Midbrain (tissue), 1 donor: ENCODE measurements at regions not wholly inside any gene's neighbourhood (a gene's known extent, or its start where the extent isn't known, plus 50 kb on each side); places are given as distances from the start of the nearest gene placed in this dataset.

ENCODE experiments used
- DNase-seq: peaks from one replicate; lab custom pipeline; 2025; lab: John Stamatoyannopoulos, UW

DNA sequence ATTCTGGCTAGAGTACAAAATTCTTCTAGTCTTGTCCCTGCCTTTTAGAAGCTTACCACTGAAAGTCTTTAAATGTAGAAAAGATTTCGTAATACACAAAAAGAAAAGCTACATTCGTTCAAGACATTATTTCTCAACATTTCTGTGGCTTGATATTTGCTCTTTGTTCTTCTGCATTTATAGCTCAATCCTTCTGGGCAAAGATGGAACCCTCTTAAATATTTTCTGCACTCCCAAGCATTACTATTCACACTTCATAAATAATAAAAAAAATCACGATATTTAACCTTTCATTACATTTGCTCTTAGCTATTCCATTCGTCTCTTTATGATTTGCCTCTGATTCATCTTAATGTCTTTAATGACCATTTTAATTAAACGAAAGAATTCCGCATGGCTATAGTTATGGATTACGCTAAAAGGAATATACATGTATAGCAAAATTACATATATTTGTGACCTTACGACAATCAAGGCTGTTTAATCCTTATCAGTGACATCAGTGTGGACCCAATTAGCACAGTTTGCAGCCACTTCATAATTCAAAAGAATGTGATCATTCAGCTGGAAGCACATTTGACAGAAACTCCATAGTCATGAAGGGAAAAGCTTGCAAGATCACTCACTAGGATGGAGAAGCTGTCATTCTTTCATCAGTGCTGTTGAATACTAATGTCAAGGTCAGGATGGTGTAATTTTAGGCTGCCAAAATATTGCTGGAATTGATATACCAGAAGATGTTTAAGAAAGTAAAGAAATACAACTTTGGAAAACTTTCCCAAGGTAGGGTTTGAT lies 1075.0 kb upstream of the TENM3 start:
- DNase-seq = no peak

DNA sequence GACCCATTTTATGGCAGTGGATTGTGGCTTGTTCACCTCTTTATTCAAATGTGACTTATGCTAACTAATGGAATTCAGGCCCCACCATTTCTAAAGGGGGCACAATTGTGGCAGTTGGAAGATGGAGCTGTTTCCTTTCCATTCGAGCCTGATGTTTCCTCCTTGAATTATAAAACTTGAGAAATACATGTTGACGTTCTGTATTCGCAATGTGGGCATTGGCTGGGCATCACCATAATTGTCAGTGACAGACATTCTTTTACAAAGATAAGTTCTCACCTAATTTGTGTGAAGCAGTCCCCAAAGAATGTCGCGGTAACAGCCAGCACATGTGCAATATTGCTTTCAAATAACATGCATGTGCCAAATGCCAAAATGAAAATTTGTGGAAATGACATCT lies 1070.2 kb upstream of the TENM3 start:
- no peak for DNase-seq

DNA sequence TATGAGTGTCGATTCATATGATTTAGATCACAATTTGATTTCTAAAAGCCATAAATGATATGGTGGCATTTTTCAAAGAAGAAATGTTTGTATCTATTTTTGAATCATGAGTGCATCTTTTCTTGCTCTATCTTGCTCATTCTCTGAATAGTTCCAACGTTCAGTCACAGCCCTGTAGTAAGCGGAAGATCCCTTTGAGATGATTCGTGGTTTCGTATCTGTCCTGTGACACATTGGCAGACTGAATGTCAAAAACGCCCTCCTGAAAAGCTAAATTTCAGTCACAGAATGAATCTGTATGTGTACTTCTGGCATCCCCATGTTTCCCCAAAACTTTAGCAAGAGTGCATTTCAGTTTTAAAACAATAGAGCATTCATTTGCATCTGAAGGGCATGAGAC lies 1066.9 kb upstream of the TENM3 start:
- no peak for DNase-seq

DNA sequence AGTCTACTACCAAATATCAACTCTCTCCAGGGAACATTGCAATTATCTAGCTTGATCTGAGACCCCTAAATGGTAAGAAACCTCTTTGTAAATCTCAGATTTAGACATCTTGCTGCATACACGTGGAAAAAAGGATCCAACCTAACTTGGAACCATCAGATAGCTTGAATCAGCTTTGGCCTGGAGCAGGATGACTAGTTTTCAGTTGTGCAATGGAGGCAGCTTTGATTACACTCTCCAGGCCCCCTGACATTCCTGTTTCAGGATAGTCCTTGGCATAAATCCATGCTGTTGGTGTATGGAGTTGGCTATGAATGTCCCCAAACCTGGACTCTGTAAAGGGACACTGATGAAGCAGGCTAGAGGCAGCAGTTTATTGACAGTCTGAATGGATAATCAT lies 1061.9 kb upstream of the TENM3 start:
- no peak for DNase-seq

DNA sequence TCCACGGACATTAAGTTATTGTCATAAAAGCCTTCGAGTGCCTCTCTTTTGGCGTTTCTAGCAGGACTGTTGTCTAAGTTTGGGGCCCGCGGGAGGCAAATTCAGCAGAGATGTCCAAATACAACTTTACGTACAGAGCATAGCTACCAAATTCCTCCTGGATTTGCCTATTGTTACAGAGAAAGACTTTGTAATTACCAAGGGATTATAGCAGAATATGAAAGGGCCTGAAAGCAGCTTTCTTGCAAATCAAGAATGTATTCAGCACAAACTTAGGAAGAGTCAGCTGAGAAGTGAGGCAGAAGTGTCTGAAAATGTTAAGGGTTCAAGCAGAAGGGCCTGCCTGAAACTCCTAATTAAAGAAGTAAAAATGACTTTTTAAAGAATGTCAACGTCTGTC lies 1053.5 kb upstream of the TENM3 start:
- no peak for DNase-seq

DNA sequence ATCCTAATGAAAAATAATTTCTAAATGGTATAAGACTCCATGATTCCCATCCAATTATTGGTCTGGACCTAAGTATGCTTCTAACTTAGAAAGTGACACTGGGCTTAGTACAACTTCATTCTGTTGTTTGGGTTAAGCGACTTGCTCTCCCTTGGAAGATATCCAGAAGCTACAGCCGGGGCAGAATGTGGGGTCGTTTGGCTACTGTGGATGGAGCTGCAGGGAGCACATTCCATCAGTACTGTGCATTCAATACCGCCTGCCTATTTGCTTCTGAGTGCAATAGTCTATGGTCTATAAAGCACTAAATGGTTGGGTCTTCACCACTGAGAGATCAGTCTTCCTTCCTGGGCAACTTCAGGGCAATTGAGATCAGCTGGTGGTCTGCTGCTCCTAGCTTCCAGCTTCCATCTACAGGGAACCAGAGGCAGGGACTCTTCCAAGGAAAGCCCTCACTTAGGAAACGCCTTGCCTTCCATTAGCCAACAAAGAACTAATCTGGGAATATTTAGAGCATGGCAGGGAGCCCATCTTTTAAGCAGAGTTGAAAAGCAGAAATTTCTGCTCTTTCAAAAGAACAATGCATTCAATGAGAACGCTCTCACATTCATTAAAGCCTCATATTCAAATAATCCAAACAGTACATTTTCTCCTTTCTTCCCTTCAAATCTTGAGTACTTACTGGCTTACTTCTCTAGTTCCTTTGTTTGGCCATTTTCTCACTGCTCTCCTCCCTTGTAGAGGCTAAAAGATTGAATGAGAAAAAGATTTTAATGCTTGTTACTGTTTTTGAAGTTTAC lies 1049.9 kb upstream of the TENM3 start:
- no peak for DNase-seq

DNA sequence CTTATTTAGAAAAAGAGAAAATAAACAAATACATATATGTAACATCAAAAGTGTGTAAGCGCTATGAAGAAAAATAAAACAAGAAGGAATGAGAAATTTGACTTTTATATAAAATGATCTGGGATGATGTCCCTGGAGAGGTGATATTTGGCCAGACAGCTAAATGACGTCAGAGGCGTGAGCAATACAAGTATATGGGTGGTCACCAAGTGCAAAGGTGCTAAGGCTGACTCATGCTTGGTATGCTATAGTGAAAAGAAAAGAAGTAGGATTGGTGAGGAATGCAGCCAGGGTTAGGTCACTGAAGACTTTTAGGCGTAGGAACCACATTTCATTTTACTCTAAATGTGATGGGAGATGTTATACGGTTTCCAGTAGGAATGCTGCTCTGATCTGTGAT lies 1049.1 kb upstream of the TENM3 start:
- DNase-seq = no peak

DNA sequence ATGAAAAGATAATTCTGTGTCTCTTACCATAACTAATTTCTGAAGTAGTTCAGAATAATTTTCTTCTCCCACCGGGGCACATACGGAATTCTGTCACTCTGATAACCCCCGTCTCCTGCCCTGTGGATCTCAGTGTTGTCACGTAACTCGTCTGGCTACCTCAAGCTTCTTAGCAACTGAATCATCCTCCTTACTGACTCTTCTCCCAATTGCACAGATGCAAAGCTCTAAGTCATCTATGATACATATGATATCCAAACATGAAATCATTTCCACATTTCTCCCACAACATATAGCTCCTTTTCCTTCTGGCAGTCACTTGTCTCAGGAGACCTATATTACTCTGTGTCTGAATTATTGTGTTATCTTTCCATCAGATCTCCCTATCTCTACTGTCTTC lies 1043.1 kb upstream of the TENM3 start:
- no peak for DNase-seq

DNA sequence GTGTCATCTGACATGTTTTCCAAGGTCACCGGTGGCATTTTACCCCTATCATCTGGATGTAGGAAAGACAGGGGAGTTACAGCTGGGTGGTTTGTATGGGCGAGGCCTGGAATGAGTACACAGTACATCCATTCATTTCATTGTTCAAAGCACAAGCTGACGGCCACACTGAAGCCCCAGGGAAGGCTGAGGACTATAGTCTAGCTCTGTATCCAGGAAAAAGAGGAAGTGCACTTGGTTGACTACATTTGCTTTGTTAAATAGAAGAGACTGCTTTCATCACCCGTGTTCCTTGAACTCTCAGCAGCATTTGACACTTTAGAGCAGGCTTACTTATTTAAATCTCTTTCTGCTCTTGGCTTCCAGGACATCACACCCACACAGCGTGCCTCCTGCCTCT lies 1041.0 kb upstream of the TENM3 start:
- no peak for DNase-seq

DNA sequence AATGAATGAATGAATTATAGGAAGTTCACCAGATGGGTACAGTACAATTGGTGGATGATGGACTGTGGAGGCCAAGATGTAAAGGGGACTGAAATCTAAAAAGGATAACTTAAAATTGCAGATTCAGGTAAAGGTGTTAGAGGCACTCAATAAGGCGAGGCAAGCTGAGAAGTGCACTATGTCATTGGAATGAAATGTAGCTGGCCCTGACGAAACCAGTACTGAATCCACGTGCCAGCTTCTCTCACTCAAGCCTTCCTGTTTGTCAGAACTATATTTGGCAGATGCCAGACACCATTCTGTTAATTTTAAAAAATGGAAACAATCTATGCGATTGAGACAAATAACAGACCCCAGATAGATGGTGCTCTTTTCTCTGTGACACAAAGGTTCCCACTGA lies 1039.1 kb upstream of the TENM3 start:
- no peak for DNase-seq

DNA sequence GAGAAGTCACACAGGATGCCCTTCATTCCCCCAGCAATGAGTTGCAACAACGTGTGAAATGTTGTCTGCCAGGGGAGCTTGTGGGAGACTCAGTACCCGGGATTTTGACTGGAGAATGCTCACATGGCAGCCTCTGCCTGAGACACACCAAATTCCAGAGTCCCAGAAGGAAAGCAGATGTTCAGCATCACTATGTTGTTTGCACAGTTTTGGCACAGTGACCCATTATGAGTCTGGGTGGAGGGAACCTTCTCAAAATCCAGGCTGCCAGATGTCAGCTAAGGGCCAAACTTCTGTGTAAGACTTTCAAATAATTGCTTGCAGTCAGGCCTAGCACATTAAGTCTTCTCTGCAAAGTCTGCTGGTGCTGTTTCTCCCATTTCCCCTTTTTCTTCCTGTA lies 1029.7 kb upstream of the TENM3 start:
- no peak for DNase-seq

DNA sequence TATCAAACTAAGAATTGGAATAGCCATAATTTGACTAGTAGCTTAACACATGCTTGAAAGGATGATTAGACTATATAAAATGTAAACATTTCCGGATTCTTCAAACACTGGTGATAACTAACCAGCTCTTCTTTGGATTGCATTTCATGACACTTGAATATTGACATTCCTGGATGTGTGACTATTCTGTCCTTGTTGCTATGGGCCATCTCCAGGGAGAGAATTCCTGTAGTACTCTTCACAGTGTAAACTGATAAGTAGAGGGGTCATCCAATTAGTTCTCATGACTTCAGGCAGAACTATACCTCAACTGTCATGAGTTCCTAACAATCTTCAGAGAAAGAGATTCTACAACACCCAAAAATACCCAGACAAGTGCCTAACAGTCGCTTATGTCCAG lies 1026.7 kb upstream of the TENM3 start:
- no peak for DNase-seq

DNA sequence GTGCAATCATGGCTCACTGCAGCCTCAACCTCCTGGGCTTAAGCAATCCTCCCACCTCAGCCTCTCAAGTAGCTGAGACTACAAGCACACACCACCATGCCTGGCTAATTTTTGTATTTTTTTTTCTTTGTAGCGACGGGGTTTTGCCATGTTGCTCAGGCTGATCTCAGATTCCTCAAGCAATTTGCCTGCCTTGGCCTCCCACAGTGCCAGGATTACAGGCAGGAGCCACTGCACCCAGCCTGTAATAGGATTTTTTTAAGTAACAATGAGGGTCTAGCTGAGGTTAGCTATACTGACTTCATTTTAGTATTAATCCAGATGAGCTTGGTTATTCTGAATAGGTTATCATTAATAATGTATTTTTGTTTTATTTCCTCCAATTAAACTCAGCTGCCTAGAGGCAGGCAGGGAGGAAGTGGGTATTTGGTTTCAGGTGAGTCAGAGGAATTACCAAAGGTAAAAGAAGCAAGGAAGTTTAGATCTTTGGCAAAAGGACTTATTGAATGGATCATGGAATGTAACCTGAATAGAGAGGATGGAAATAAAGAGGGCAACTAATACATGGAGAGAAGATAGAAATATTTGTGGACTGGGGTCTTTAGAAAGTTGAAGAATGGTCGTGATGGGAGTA lies 1023.3 kb upstream of the TENM3 start:
- no peak for DNase-seq

DNA sequence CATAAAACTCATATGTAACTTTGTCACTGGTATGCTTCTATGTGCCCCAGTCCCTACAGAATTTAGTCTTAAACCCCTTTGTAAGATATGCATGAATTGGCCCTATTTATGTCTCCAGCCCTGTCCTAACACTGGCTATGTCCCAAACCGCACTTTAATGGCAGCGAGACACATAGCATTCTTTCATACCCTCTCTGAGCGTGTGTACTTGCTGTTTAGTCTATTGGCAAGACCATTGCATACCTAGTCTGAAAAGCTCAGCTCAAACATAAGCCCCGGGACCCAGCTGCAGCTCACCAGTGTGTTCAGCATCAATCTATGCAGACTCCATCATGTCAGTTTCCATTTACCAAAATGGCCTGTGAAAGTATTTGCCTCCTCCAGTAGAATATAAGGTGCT lies 1018.4 kb upstream of the TENM3 start:
- no peak for DNase-seq

DNA sequence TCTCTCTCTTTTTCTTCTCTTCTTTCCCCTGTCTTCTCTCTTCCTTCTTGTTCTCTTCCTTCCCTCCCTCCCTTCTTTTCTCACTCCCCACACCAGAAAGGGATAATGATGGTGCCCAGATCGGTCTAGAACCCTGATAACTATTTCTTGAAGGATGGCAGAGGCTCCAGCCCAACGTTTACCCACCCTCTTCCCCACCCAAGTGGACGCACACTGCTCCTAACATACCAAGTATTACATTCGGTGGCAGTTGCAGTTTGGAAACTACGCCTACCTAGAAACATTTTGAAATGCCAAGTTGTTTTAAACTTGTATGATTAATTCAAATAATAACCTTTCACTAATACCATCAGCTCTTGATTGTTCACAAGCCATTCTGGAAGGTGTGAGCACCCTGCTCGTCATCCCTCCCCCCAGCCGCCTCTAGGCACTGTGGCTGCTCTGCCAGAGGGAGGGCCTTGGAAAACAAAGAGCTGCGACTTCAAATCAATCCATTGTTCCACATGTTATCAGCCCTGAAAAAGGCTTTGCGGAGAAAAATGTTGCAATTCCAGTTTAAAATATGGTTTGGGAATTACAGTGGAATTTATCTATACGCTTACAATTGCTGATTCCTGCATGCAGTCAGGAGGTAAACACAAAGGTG lies 1017.5 kb upstream of the TENM3 start:
- DNase-seq = no peak

DNA sequence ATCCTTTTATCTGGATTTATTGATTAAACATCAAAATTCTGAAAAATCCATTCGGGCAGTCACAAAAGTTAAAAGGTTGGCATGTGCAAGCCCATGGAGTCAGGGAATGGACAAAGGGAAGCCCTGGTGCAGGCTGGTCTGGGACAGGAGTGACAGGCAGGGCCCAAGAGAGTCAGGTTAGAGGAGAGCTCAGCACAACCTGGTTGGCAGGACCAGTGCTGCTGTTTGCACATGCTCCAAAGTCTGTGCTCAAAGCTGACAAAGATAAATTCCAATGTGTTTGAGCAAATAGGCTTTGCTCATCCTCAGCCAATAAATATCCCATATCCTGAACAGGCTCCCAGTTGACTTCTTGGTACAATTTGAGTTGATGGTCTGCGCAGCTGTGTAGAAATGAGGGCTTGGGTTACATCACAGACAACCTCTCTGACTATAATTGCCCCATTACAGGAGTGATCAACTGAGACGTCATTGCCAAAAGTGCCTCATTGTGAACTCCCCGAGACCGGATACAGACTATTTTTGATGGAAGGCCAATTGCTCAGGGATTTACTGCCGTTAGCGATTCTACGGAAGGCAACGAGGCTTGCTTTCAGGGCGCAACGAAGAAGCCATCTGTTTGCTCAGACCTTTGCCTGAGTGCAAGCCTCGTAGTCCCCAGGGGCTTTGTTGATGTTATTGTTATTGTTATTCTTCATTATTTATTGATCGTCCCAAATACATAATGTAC lies 1008.1 kb upstream of the TENM3 start:
- no peak for DNase-seq

DNA sequence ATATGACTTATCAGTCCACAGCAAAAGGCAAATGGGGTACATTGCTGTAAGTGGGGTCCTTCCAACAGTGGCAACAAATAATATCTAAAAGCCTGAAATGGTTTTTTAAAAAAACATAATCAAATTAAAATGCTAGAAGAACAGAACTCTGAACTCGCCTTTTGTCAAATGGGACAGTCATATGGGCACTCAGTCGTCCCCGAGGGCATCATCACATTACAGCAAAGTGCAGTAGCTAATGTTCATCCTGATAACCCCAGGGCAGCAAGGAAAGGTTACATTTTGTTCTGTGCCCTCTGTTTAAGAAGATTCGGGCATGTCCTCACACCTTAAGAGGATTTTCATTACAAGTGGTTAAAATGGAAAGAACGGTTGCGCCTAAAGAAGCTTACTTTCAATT lies 997.9 kb upstream of the TENM3 start:
- DNase-seq = no peak

DNA sequence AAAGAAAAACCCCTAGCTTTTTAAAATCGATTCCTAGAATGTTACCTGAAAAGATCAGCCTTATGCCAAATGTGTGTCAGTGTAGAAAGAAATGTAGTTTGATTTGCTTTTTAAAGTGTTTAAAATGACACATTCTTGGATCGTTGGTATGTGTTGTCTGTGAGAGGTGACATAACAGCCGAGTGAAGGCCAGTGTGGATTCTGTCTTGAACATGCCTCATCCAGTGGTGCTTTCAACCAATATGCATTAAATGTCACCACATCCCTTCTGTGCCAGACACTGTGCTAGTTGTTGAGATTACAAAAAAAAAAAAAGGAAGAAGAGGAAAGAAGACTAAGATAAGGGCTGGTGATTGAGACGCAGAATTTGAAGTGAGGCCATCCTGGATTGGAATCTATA lies 994.2 kb upstream of the TENM3 start:
- DNase-seq = no peak

DNA sequence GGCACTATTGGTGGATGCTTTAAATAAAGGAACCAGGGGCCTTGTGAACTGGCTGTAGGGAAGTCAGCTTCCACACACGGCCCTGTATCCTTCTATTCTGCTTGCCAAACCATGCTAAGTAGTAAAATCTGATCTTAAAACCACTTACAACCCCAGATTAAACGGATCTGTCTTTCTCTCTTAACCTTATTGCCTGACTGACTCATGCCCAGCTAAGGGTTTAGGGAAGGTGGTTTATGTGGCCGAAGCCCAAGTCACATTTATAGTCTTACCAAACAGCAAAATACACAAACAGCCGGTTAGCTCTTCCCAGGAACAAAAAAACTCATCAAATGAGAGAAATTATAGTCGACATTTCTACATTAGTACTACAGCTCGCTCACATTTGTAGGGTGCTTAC lies 988.4 kb upstream of the TENM3 start:
- DNase-seq = no peak

DNA sequence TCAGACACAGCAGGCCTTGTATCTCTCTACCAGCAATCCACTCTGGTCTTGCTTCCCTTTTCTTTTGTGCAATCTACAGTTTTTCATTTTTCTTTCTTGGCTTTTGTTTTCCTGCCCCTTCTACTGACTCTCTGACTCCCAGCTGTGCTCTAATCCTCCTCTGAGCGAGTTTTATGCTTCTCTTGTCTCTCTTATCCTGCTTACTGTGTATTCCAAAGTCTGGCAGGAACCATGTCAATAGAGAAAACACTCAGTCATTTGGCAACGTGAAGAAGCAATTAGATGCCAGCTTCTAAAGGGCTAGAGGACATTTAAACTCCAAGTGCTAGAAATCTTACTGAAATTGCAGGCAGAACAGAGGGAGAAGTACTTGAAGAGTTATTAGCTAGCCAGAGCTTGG lies 984.6 kb upstream of the TENM3 start:
- no peak for DNase-seq

DNA sequence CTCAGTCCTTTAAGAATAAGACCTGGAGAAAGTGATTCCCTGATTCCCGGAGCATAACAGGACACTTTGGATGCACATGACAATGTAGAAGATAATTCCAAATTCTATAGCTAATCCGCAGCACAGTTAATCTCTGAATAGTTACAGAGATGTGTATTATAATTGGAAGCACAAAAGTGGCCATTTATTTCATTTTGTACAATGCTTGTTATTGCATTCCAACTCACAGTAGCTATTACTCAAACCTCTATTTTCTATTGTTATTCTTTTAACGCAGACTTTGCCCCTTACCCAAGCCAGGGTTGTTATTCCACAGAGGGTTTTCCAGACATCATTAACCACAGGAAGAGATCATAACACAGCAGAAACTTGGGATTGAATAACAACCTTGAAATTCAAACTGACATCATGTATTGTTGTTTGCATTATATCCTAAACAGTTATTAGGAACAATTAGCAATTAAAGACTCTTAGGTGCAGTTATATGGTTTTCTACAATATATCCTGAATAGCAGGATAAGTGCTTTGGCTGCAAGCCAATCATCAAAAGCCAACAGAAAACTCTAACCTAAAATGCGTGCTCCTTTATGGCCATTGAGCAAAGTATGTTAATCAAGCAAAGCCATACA lies 984.0 kb upstream of the TENM3 start:
- no peak for DNase-seq

DNA sequence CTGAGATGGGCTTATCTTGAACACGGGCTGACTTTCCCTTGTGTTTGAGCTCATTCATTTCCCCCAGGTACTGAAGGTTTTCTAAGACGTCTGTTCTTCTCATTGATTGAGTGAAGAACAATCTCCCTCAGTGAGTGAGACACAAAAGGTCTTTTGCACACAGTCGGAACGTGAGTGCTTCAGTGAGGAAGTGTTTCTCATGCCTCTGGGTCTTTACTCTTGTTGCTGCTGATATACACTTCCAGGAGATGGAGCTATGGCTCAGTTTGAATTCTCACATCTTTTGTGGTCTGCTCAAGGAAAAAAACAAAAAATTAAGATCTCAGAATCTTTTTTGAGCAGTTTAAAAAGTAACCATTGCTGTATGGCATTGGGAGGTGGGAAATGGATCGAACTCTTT lies 981.9 kb upstream of the TENM3 start:
- no peak for DNase-seq
